Epithelial cell of prostate (primary cell): ENCODE measurements at regions not wholly inside any gene's neighbourhood (a gene's known extent, or its start where the extent isn't known, plus 50 kb on each side); places are given as distances from the start of the nearest gene placed in this dataset.

ENCODE experiments used
- DNase-seq: peaks from one replicate; pipeline ENCODE4 v3.0.0-alpha.2; 2011; ENCODE audit warnings: low read depth, low spot score
- H3K27ac ChIP-seq: fragments of 450-650 bp; 2 replicates; pipeline ENCODE4 v1.5.1; 2017; ENCODE audit warnings: mild to moderate bottlenecking

GRCh38 chr1:239719642-239720258 lies 333.4 kb downstream of the CHRM3 start:
- H3K27ac ChIP-seq, result no peak overlapping the region
- DNase-seq, result no peak

GRCh38 chr1:239722035-239722434 lies 335.7 kb downstream of the CHRM3 start:
- DNase-seq, result no peak
- H3K27ac ChIP-seq, result no peak overlapping the region

DNA sequence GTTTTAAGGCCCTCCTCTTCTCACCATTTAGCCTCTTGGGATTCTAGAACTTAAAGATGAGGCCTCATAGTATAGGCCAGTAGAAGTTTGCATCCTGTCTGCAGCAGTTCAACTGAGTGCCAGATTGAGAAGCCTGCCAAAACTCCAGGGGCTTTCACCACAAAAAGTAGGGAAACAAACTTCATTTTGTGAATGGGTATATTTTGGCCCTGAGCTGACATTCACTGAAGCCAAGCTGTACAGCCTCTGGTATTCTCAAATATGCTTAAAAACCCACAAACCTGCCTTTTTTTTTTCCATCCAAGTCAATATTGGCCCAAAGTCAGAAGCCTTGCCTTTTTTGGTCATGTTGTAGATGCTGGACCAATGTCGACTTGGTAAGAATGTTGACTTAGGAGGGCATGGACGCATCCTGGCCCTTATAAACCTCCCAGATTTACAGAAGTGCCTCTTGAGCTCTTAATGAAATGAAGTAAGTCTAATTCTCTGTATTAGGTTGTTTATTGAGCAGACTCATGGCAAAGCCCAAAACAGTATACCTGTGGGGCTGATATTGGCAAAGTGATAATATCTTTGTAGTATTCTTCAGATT lies 337.5 kb downstream of the CHRM3 start:
- no peak overlapping the region for H3K27ac ChIP-seq
- DNase-seq, result no peak

GRCh38 chr1:239725371-239725770 lies 339.0 kb downstream of the CHRM3 start:
- H3K27ac ChIP-seq, result no peak overlapping the region
- DNase-seq, result no peak

- H3K27ac ChIP-seq, result no peak overlapping the region
- no peak for DNase-seq
Measured at GRCh38 chr1:239725933-239726332, 339.6 kb downstream of the CHRM3 start.

DNA sequence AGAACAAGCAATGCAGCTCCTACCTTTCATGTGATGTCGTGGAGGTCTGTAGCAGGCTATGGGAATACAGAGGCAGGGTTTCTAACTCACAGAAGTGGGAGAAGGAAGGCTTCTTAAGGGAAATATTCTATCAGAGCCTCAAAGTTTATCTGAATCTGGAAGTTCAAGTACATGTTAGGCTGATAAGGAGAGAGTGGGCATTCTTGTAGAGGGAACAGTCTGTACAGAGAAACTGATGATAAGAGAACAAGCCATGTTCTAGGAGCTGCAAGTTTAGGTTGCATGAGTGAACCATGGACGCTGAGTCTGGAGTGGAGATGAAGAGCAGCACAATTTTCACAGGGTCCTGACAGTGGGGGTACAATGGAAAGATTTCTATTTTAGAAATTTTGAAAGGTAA lies 344.0 kb downstream of the CHRM3 start:
- DNase-seq, result no peak
- no peak overlapping the region for H3K27ac ChIP-seq

GRCh38 chr1:239731082-239731748 lies 344.8 kb downstream of the CHRM3 start:
- DNase-seq, result no peak
- H3K27ac ChIP-seq, result no peak overlapping the region

GRCh38 chr1:239732770-239733169 lies 346.4 kb downstream of the CHRM3 start:
- H3K27ac ChIP-seq, result no peak overlapping the region
- no peak for DNase-seq

GRCh38 chr1:239733995-239734394 lies 347.6 kb downstream of the CHRM3 start:
- DNase-seq, result no peak
- no peak overlapping the region for H3K27ac ChIP-seq

- no peak for DNase-seq
- no peak overlapping the region for H3K27ac ChIP-seq
Measured at GRCh38 chr1:239735111-239735510, 348.7 kb downstream of the CHRM3 start.

DNA sequence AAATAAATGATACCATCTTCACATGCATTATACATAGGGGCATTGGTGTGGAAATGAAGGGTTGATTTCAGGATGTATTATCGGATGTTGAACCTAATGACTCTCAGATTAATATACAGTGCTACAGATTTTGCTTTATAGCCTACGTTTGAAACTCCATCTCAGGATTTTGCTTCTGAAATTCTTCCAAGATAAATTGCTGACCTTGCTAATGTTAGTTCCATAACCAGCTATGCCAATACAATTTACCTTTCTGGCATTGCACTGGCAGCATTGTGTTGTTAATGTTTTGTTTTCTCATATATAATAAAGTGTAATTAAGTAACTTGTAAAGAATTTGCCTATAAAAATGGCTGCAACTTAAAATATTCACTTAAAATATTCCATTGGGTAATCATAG lies 350.1 kb downstream of the CHRM3 start:
- no peak for DNase-seq

DNA sequence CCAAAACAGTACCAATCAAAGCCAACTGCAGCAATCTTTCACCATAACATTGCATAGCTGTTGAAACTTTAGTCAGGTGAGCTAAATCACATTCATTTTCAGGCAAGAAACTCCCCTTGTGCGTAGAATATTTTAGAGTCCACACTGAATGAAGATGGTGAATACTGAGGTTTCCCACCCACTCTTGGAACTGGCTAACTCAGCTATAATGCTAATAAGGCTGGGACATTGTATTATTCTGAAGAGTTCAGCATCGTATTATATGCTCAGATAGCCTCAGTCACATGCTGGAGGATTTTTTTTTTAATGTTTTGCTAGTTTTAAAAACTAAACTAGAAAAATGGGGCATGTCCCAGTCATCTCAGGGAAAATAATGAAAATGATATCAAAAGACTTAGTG lies 352.3 kb upstream of the FMN2 start:
- DNase-seq, result no peak
- no peak overlapping the region for H3K27ac ChIP-seq

More for the DNA sequence above, 350.1 kb downstream of the CHRM3 start:
- H3K27ac ChIP-seq, result no peak overlapping the region

- DNase-seq, result no peak
- H3K27ac ChIP-seq, result no peak overlapping the region
Measured at GRCh38 chr1:239739919-239740318, 351.8 kb upstream of the FMN2 start.

DNA sequence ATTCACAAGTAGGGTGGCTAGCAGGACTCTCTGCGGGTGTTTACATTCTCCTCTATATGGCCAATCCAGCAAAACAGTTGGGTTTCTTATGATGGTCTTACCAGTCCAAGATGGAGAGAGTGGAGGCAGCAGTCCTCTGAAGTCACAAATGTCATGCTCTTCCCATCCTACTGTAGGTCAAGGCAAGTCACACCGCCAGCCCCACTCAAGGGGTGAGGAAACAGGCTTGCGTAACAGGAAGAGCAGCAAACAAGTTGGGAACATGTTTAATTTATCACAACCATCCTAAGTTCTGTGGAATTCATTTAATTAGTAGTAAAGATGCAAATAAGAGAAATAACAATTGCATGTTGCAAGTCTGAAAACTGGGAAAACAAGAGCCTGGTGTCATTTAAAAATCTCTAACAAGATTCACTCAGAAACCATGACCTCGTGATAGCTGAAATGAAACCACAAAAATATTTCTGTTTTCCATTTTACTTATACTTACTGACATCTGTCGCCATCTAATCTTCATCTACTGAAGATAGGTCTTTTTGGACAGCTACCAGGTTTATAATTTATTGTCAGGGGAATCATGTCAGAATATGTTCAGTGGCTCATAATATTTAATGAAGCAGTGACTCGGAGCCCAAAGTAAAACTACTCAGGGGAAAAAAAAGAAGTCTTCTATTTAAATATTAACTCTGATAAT lies 349.1 kb upstream of the FMN2 start:
- H3K27ac ChIP-seq, result no peak overlapping the region
- DNase-seq, result no peak

- H3K27ac ChIP-seq, result no peak overlapping the region
- DNase-seq, result no peak
Measured at GRCh38 chr1:239744851-239745250, 346.8 kb upstream of the FMN2 start.

GRCh38 chr1:239755107-239755912 lies 336.4 kb upstream of the FMN2 start:
- no peak for DNase-seq
- H3K27ac ChIP-seq, result no peak overlapping the region

DNA sequence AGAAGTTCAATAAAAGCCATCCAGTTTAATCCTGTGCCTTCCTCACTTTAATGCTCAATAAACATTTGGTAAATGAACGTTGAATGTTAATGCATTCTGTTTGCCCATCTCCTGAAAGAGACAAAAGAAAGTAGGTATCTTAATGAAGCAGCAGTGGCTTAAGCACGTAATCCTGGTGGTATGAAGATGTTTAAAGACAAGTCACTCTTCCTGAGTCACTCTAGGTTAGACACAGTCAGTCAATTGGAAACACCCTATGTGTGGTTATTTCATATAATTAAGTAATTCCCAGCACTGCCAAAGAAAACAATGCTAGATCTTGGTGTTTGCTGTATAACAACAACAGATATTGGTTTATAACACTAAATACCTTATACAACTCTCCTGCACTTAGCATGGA lies 334.0 kb upstream of the FMN2 start:
- peak; percentile 10 for DNase-seq
- no peak overlapping the region for H3K27ac ChIP-seq

DNA sequence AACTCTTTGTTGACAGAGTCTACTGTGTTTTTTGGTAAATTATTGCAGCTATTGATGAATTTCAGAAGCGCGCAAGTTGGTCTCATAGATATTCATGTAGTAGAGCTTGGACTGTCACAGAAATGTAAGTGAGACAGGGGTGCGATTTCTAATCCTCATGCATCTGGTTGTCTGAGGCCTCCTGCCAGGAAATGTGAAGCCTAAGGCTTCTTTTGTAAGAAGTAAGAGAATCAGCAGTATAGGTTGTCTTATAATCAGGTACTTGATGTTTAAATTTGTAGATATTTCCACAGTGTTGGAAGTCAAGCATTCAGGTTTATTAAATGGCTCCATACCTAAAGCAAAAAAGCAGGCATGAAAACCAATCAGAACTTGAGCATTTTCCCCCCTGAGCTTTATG lies 332.9 kb upstream of the FMN2 start:
- no peak overlapping the region for H3K27ac ChIP-seq
- DNase-seq, result no peak

GRCh38 chr1:239761509-239761908 lies 330.2 kb upstream of the FMN2 start:
- no peak for DNase-seq
- H3K27ac ChIP-seq, result no peak overlapping the region

- no peak for DNase-seq
- no peak overlapping the region for H3K27ac ChIP-seq
Measured at GRCh38 chr1:239763850-239764249, 327.8 kb upstream of the FMN2 start.
